ENCODE measurements at regions not wholly inside any gene's neighbourhood (a gene's known extent, or its start where the extent isn't known, plus 50 kb on each side); places are given as distances from the start of the nearest gene placed in this dataset.

DNA sequence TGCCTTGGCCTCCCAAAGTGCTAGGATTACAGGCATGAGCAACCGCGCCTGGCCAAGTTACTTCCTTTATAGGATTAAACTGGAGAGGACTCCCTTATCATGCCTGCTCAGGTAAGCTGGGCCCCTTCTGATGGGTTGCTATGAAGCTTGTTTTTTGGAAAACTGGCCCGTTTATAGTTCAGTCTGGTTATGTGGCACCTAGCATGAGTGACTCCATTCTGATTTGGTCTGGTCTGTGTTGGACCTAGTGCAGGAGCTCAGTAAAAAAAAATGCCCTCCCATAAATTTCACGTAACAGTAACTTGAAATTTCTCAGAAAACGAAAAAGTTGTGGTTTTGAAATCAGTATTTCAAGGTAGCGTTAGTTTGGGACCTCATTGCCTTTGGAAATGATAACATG, 448.4 kb downstream of the HACE1 start:
- TF ChIP-seq, protein P1, sequence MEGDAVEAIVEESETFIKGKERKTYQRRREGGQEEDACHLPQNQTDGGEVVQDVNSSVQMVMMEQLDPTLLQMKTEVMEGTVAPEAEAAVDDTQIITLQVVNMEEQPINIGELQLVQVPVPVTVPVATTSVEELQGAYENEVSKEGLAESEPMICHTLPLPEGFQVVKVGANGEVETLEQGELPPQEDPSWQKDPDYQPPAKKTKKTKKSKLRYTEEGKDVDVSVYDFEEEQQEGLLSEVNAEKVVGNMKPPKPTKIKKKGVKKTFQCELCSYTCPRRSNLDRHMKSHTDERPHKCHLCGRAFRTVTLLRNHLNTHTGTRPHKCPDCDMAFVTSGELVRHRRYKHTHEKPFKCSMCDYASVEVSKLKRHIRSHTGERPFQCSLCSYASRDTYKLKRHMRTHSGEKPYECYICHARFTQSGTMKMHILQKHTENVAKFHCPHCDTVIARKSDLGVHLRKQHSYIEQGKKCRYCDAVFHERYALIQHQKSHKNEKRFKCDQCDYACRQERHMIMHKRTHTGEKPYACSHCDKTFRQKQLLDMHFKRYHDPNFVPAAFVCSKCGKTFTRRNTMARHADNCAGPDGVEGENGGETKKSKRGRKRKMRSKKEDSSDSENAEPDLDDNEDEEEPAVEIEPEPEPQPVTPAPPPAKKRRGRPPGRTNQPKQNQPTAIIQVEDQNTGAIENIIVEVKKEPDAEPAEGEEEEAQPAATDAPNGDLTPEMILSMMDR (IDR thresholded peaks at IDR 0.05; ENCODE audit: low read length): no peak
- TF ChIP-seq EZH2 (IDR thresholded peaks at IDR 0.05; ENCODE audit: borderline replicate concordance, low read length): no peak

Measured in OCI-LY1 (cell line).